SK-N-SH (cell line): ENCODE measurements at regions not wholly inside any gene's neighbourhood (a gene's known extent, or its start where the extent isn't known, plus 50 kb on each side); places are given as distances from the start of the nearest gene placed in this dataset.

Experiments
- CTCF ChIA-PET: fragments of 300-600, 350-600 bp; formaldehyde crosslinking; extraction: SDS; loops from one replicate; lab custom pipeline; 2021; lab: Yijun Ruan, JAX
- POLR2A ChIA-PET: fragments of 350-600 bp; sonication (Branson Sonifier 250); formaldehyde crosslinking; extraction: SDS; loops from one replicate; lab custom pipeline; 2020; ENCODE audit warnings: antibody characterized with exemption, inconsistent platforms; lab: Yijun Ruan, JAX
- DNase-seq: peaks from one replicate; pipeline ENCODE4 v3.0.0; 2012
- H2AFZ ChIP-seq: fragments of 200-600 bp; sonication (generic); 2 replicates; pipeline ENCODE4 v1.8.1; 2016; ENCODE audit warnings: antibody characterized with exemption, mild to moderate bottlenecking, low read depth
- H3F3A ChIP-seq: fragments of 200-600 bp; sonication (generic); replicated peaks from 2 replicates; pipeline ENCODE3; 2016; ENCODE audit warnings: antibody characterized with exemption, mild to moderate bottlenecking; ENCODE audit not compliant: insufficient read depth
- H3K27ac ChIP-seq, 2 experiments: fragments of 200-500 bp in 1 of 2; fragments of 200-600 bp in 1 of 2; sonication (Bioruptor generic) in 1 of 2; sonication (generic), shearing (Covaris generic) in 1 of 2; 2 replicates each; pipeline versions ENCODE4 v1.5.1 to v1.6.1; 2014 to 2016; ENCODE audit warnings: low read depth in 2 of 2, inconsistent platforms in 1 of 2, low read length in 1 of 2, mild to moderate bottlenecking in 1 of 2, mixed read lengths in 1 of 2
- H3K27me3 ChIP-seq: fragments of 200-600 bp; sonication (generic), shearing (Covaris generic); 2 replicates; pipeline ENCODE4 v1.6.1; 2016; ENCODE audit warnings: mixed run types; ENCODE audit not compliant: insufficient read depth
- H3K36me3 ChIP-seq, 2 experiments: fragments of 200-500 bp in 1 of 2; fragments of 200-600 bp in 1 of 2; sonication (Bioruptor generic) in 1 of 2; sonication (generic) in 1 of 2; replicated peaks in 1 of 2; 2 replicates each; pipeline versions ENCODE3 to v1.5.1; 2014 to 2016; ENCODE audit warnings: low read length in 1 of 2, mild to moderate bottlenecking in 1 of 2; ENCODE audit not compliant: insufficient read depth in 2 of 2, control insufficient read depth in 1 of 2
- H3K4me1 ChIP-seq, 2 experiments: fragments of 200-500 bp in 1 of 2; fragments of 200-600 bp in 1 of 2; sonication (Bioruptor generic) in 1 of 2; sonication (generic), shearing (Covaris generic) in 1 of 2; 2 replicates each; pipeline versions ENCODE4 v1.5.1 to v1.6.1; 2014 to 2016; ENCODE audit warnings: low read depth in 1 of 2, low read length in 1 of 2, mixed run types in 1 of 2; ENCODE audit not compliant: insufficient read depth in 2 of 2, control insufficient read depth in 1 of 2
- H3K4me2 ChIP-seq: fragments of 200-600 bp; sonication (generic), shearing (Covaris generic); 2 replicates; pipeline ENCODE4 v1.6.1; 2017; ENCODE audit warnings: mixed run types
- H3K4me3 ChIP-seq, 2 experiments: fragments of 200-500 bp in 1 of 2; fragments of 200-600 bp in 1 of 2; sonication (Bioruptor generic) in 1 of 2; sonication (generic), shearing (Covaris generic) in 1 of 2; 2 replicates each; pipeline versions ENCODE4 v1.5.1 to v1.8.1; 2014 to 2016; ENCODE audit warnings: low read depth in 2 of 2, inconsistent platforms in 1 of 2, low read length in 1 of 2, mild to moderate bottlenecking in 1 of 2, mixed read lengths in 1 of 2, moderate library complexity in 1 of 2
- H3K79me2 ChIP-seq: fragments of 200-600 bp; sonication (generic); 2 replicates; pipeline ENCODE4 v1.8.1; 2017; ENCODE audit warnings: mild to moderate bottlenecking; ENCODE audit not compliant: insufficient read depth
- H3K9ac ChIP-seq: fragments of 200-600 bp; sonication (generic); 2 replicates; pipeline ENCODE4 v1.6.1; 2017; ENCODE audit warnings: mixed run types
- H3K9me2 ChIP-seq: fragments of 200-600 bp; sonication (generic); 2 replicates; pipeline ENCODE4 v1.6.1; 2017; ENCODE audit warnings: mixed run types
- H3K9me3 ChIP-seq: fragments of 200-600 bp; sonication (generic); 2 replicates; pipeline ENCODE4 v1.6.1; 2017; ENCODE audit warnings: mixed run types, mild to moderate bottlenecking, moderate library complexity
- H4K20me1 ChIP-seq: fragments of 200-600 bp; sonication (generic); 2 replicates; pipeline ENCODE4 v1.6.1; 2017; ENCODE audit warnings: mild to moderate bottlenecking, mixed run types; ENCODE audit not compliant: insufficient read depth
- EP300 ChIP-seq, 2 experiments: IDR thresholded peaks; 2 replicates each; pipeline versions ENCODE4 v1.4.0 to v1.6.1; 2012; ENCODE audit warnings: borderline replicate concordance in 1 of 2, low read depth in 1 of 2, low read length in 1 of 2
- EZH2phosphoT487 ChIP-seq: fragments of 200-600 bp; sonication (generic); IDR thresholded peaks from 2 replicates; pipeline ENCODE4 v1.6.1; 2017; ENCODE audit warnings: low read depth, mixed run types, mild to moderate bottlenecking, antibody characterized with exemption, moderate library complexity, borderline replicate concordance
- FOXM1 ChIP-seq: IDR thresholded peaks from 2 replicates; pipeline ENCODE4 v1.4.0; 2012; ENCODE audit warnings: low read depth, mild to moderate bottlenecking
- GATA2 ChIP-seq: sonication (generic); formaldehyde crosslinking; IDR thresholded peaks from 2 replicates; pipeline ENCODE4 v1.5.0; 2020; ENCODE audit warnings: mild to moderate bottlenecking, missing genetic modification reagents
- MEF2A ChIP-seq: IDR thresholded peaks from 2 replicates; pipeline ENCODE4 v1.4.0; 2012; ENCODE audit warnings: low read depth, borderline replicate concordance
- MXI1 ChIP-seq: IDR thresholded peaks from 2 replicates; pipeline ENCODE4 v1.6.1; 2012; ENCODE audit warnings: mild to moderate bottlenecking, low read depth, low read length, improper control_type of control experiment
- NRF1 ChIP-seq: IDR thresholded peaks from 2 replicates; pipeline ENCODE4 v1.6.1; 2012; ENCODE audit warnings: low read depth, mild to moderate bottlenecking, low read length
- POLR2AphosphoS5 ChIP-seq: IDR thresholded peaks from 2 replicates; pipeline ENCODE4 v1.6.1; 2012; ENCODE audit warnings: low read depth, low read length
- RAD21 ChIP-seq: IDR thresholded peaks from 2 replicates; pipeline ENCODE4 v1.6.1; 2012; ENCODE audit warnings: mild to moderate bottlenecking, low read length
- RFX5 ChIP-seq: IDR thresholded peaks from 2 replicates; pipeline ENCODE4 v1.6.1; 2012; ENCODE audit warnings: mild to moderate bottlenecking, improper control_type of control experiment, low read length
- RXRA ChIP-seq: IDR thresholded peaks from 2 replicates; pipeline ENCODE4 v1.4.0; 2012; ENCODE audit warnings: low read depth, mild to moderate bottlenecking, borderline replicate concordance
- SIN3A ChIP-seq: IDR thresholded peaks from 2 replicates; pipeline ENCODE4 v1.6.1; 2012; ENCODE audit warnings: low read depth, mild to moderate bottlenecking, low read length, moderate library complexity, borderline replicate concordance
- SMC3 ChIP-seq: IDR thresholded peaks from 2 replicates; pipeline ENCODE4 v1.6.1; 2012; ENCODE audit warnings: low read depth, low read length, improper control_type of control experiment
- TAF1 ChIP-seq: IDR thresholded peaks from 2 replicates; pipeline ENCODE4 v1.6.1; 2012; ENCODE audit warnings: low read depth, mild to moderate bottlenecking, low read length, moderate library complexity, borderline replicate concordance
- TEAD4 ChIP-seq: IDR thresholded peaks from 2 replicates; pipeline ENCODE4 v1.4.0; 2012; ENCODE audit warnings: mild to moderate bottlenecking, borderline replicate concordance; ENCODE audit not compliant: insufficient read depth
- USF1 ChIP-seq: IDR thresholded peaks from 2 replicates; pipeline ENCODE4 v1.4.0; 2012; ENCODE audit warnings: low read depth, borderline replicate concordance
- YY1 ChIP-seq: IDR thresholded peaks from 2 replicates; pipeline ENCODE4 v1.4.0; 2012; ENCODE audit warnings: low read depth, mild to moderate bottlenecking
- WGBS: methylation state at CpG from one replicate; pipeline ENCODE4 v1.1.6; 2017; ENCODE audit warnings: low lambda C conversion rate; 5-methylcytosine and 5-hydroxymethylcytosine counted together
- TF ChIP-seq, protein P1 (sequence below): fragments of 200-600 bp; sonication (generic); IDR thresholded peaks from 2 replicates; pipeline ENCODE4 v1.6.1; 2017; ENCODE audit warnings: antibody characterized with exemption, mild to moderate bottlenecking, moderate library complexity
- TF ChIP-seq, protein P2 (sequence below): IDR thresholded peaks from 2 replicates; pipeline ENCODE4; 2012
- TF ChIP-seq, protein P3 (sequence below): fragments of 150-350 bp; IDR thresholded peaks from 2 replicates; pipeline ENCODE4 v1.6.1; 2016; ENCODE audit warnings: mild to moderate bottlenecking, low read depth, low read length

DNA sequence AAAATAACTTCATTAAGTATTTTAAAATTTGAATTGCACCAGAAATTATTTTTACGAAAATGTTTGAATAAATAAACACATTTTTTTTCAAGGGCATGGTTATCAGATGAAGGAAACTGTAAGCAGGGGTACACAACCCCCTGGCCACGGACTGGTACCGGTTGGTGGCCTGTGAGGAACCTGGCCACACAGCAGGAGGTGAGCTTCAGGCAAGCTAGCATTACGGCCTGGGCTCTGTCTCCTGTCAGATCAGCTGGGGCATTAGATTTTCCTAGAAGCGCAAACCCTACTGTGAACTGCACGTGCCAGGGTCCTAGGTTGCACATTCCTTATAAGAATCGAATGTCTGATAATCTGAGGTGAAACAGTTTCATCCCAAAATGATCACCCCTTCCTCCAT is 1499.7 kb upstream of the AGA start:
- no peaks in the 10 kb centered on the region for H3K27me3 ChIP-seq
- no peaks in the 10 kb centered on the region for H3K4me1 ChIP-seq
- H3F3A ChIP-seq, result no peaks in the 10 kb centered on the region
- ChIA-PET CTCF (no interaction called here), POLR2A (no interaction called here)
- H3K79me2 ChIP-seq, result no peaks in the 10 kb centered on the region
- no peak for DNase-seq
- no peaks in the 10 kb centered on the region for H3K9me3 ChIP-seq
- no peak overlapping the region for H3K9ac ChIP-seq
- H3K4me3 ChIP-seq, result no peak overlapping the region
- no peak for TF ChIP-seq RXRA
- TF ChIP-seq EZH2phosphoT487, result no peak
- no peak for TF ChIP-seq GATA2 (CRISPR knock-in tag)
- no peak for TF ChIP-seq FOXM1
- TF ChIP-seq, protein P1, sequence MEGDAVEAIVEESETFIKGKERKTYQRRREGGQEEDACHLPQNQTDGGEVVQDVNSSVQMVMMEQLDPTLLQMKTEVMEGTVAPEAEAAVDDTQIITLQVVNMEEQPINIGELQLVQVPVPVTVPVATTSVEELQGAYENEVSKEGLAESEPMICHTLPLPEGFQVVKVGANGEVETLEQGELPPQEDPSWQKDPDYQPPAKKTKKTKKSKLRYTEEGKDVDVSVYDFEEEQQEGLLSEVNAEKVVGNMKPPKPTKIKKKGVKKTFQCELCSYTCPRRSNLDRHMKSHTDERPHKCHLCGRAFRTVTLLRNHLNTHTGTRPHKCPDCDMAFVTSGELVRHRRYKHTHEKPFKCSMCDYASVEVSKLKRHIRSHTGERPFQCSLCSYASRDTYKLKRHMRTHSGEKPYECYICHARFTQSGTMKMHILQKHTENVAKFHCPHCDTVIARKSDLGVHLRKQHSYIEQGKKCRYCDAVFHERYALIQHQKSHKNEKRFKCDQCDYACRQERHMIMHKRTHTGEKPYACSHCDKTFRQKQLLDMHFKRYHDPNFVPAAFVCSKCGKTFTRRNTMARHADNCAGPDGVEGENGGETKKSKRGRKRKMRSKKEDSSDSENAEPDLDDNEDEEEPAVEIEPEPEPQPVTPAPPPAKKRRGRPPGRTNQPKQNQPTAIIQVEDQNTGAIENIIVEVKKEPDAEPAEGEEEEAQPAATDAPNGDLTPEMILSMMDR, result no peak
- no peak for TF ChIP-seq SIN3A
- TF ChIP-seq, protein P2, sequence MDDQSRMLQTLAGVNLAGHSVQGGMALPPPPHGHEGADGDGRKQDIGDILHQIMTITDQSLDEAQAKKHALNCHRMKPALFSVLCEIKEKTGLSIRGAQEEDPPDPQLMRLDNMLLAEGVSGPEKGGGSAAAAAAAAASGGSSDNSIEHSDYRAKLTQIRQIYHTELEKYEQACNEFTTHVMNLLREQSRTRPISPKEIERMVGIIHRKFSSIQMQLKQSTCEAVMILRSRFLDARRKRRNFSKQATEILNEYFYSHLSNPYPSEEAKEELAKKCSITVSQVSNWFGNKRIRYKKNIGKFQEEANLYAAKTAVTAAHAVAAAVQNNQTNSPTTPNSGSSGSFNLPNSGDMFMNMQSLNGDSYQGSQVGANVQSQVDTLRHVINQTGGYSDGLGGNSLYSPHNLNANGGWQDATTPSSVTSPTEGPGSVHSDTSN, result no peak
- TF ChIP-seq USF1, result no peak
- TF ChIP-seq NRF1, result no peak
- no peak for TF ChIP-seq RAD21
- no peak for TF ChIP-seq RFX5
- no peak for TF ChIP-seq POLR2AphosphoS5
- TF ChIP-seq TEAD4, result no peak
- TF ChIP-seq MXI1, result no peak
- TF ChIP-seq, protein P3, sequence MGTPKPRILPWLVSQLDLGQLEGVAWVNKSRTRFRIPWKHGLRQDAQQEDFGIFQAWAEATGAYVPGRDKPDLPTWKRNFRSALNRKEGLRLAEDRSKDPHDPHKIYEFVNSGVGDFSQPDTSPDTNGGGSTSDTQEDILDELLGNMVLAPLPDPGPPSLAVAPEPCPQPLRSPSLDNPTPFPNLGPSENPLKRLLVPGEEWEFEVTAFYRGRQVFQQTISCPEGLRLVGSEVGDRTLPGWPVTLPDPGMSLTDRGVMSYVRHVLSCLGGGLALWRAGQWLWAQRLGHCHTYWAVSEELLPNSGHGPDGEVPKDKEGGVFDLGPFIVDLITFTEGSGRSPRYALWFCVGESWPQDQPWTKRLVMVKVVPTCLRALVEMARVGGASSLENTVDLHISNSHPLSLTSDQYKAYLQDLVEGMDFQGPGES, result no peak
- no peak for TF ChIP-seq EP300 (IDR thresholded peaks at IDR 0.05; ENCODE audit: borderline replicate concordance in 1 of 2, low read depth in 1 of 2, low read length in 1 of 2)
- TF ChIP-seq SMC3, result no peak
- no peak for TF ChIP-seq MEF2A
- TF ChIP-seq TAF1, result no peak
- no peak for TF ChIP-seq YY1
- no peaks in the 10 kb centered on the region for H4K20me1 ChIP-seq
- H3K9me2 ChIP-seq, result no peaks in the 10 kb centered on the region
- no peak overlapping the region for H3K27ac ChIP-seq
- no peak overlapping the region for H2AFZ ChIP-seq
- no peaks in the 10 kb centered on the region for H3K36me3 ChIP-seq
- no peak overlapping the region for H3K4me2 ChIP-seq
- 4% methylated on average over 7 of the region's 7 CpGs for WGBS
